Natural killer cell (primary cell): ENCODE measurements at regions not wholly inside any gene's neighbourhood (a gene's known extent, or its start where the extent isn't known, plus 50 kb on each side); places are given as distances from the start of the nearest gene placed in this dataset.

Experiments used
- ATAC-seq, 3 donors: fragments of 150-1000 bp in 2 of 3; fragments of 200-7000 bp in 1 of 3; cut with Tn5 transposase; 1 replicate in 1 of 3; 2 replicates in 2 of 3; pipeline ENCODE4 v1.10.0; 2021; ENCODE audit warnings: mild to moderate bottlenecking in 2 of 3, moderate library complexity in 2 of 3
- DNase-seq, 2 donors: peaks; one replicate each; pipeline versions ENCODE4 v3.0.0 to v3.0.0-alpha.2; 2013 to 2021; ENCODE audit warnings: mixed read lengths in 1 of 2
- H3K27ac ChIP-seq: one replicate; pipeline ENCODE4 v1.5.1; 2013; ENCODE audit warnings: mild to moderate bottlenecking, low read length
- H3K27me3 ChIP-seq: one replicate; pipeline ENCODE4 v1.6.1; 2013; ENCODE audit warnings: low read length; ENCODE audit not compliant: control insufficient read depth, insufficient read depth
- H3K36me3 ChIP-seq: one replicate; pipeline ENCODE4 v1.6.1; 2013; ENCODE audit warnings: low read length; ENCODE audit not compliant: control insufficient read depth, insufficient read depth
- H3K4me1 ChIP-seq: one replicate; pipeline ENCODE4 v1.6.1; 2013; ENCODE audit warnings: low read length; ENCODE audit not compliant: control insufficient read depth, insufficient read depth
- H3K4me3 ChIP-seq: one replicate; pipeline ENCODE4 v1.5.1; 2013; ENCODE audit warnings: low read length
- H3K9me3 ChIP-seq: one replicate; pipeline ENCODE4 v1.6.1; 2013; ENCODE audit warnings: low read length; ENCODE audit not compliant: control insufficient read depth, insufficient read depth
- H3K27ac Mint-ChIP-seq, 2 donors: one replicate each; pipeline ENCODE4 v1.8.0; 2022; ENCODE audit warnings: mild to moderate bottlenecking in 2 of 2, mixed read lengths in 2 of 2, moderate library complexity in 1 of 2
- H3K27me3 Mint-ChIP-seq, 2 donors: one replicate each; pipeline ENCODE4 v1.8.0; 2022; ENCODE audit warnings: low read depth in 2 of 2, mixed read lengths in 2 of 2
- H3K36me3 Mint-ChIP-seq: one replicate; pipeline ENCODE4 v1.8.0; 2022; ENCODE audit warnings: mixed read lengths
- H3K4me1 Mint-ChIP-seq, 2 donors: one replicate each; pipeline ENCODE4 v1.8.0; 2022; ENCODE audit warnings: mixed read lengths in 2 of 2
- H3K4me3 Mint-ChIP-seq: one replicate; pipeline ENCODE4 v1.8.0; 2022; ENCODE audit warnings: mild to moderate bottlenecking, moderate library complexity, mixed read lengths
- H3K9me3 Mint-ChIP-seq, 2 donors: one replicate each; pipeline ENCODE4 v1.8.0; 2022; ENCODE audit warnings: mixed read lengths in 2 of 2
- WGBS: methylation state at CpG from one replicate; pipeline ENCODE4 v1.1.7; 2013; ENCODE audit warnings: missing lambda C conversion rate; ENCODE audit not compliant: insufficient coverage; 5-methylcytosine and 5-hydroxymethylcytosine counted together
- intact Hi-C: fragments of 100-400 bp; cut with micrococcal nuclease; formaldehyde crosslinking; loops from one replicate; pipeline ENCODE4 v1.14.2; 2022
- TF ChIP-seq, protein P1 (sequence below): fragments of 200-600 bp; IDR thresholded peaks from one replicate; pipeline ENCODE4 v1.8.0; 2022; ENCODE audit warnings: antibody characterized with exemption

DNA sequence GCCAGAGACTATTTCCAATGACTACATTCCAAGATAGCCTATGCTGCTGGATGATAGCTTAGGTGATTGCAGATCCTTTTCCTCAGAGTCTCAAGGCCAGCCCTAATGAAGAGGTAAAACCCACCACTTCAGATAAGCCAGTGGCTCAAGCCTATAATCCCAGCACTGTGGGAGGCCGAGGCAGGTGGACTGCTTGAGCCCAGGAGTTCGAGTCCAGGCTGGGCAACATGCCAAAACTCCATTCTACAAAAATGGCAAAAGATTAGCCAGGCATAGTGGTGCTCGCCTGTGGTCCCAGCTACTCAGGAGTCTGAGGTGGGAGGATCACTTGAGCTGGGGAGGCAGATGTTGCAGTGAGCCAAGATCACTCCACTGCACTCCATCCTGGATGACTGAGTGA, 495.3 kb downstream of the ZIC1 start:
- Mint-ChIP-seq H3K9me3 (peaks cover 2 to 9% of the 10 kb centered on the region in 2 donors), H3K27ac (no peak overlapping the region), H3K4me3 (no peak overlapping the region), H3K36me3 (no peaks in the 10 kb centered on the region), H3K4me1 (no peaks in the 10 kb centered on the region), H3K27me3 (no peaks in the 10 kb centered on the region)
- Histone ChIP-seq H3K9me3 (peaks cover 6% of the 10 kb centered on the region), H3K27ac (no peak overlapping the region), H3K36me3 (no peaks in the 10 kb centered on the region), H3K27me3 (no peaks in the 10 kb centered on the region), H3K4me1 (no peaks in the 10 kb centered on the region), H3K4me3 (no peak overlapping the region)
- intact Hi-C loops, result no loop called here
- 71% methylated on average over 3 of the region's 3 CpGs for WGBS
- TF ChIP-seq, protein P1, sequence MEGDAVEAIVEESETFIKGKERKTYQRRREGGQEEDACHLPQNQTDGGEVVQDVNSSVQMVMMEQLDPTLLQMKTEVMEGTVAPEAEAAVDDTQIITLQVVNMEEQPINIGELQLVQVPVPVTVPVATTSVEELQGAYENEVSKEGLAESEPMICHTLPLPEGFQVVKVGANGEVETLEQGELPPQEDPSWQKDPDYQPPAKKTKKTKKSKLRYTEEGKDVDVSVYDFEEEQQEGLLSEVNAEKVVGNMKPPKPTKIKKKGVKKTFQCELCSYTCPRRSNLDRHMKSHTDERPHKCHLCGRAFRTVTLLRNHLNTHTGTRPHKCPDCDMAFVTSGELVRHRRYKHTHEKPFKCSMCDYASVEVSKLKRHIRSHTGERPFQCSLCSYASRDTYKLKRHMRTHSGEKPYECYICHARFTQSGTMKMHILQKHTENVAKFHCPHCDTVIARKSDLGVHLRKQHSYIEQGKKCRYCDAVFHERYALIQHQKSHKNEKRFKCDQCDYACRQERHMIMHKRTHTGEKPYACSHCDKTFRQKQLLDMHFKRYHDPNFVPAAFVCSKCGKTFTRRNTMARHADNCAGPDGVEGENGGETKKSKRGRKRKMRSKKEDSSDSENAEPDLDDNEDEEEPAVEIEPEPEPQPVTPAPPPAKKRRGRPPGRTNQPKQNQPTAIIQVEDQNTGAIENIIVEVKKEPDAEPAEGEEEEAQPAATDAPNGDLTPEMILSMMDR, result no peak
- DNase-seq, result no peak
- no peak for ATAC-seq

DNA sequence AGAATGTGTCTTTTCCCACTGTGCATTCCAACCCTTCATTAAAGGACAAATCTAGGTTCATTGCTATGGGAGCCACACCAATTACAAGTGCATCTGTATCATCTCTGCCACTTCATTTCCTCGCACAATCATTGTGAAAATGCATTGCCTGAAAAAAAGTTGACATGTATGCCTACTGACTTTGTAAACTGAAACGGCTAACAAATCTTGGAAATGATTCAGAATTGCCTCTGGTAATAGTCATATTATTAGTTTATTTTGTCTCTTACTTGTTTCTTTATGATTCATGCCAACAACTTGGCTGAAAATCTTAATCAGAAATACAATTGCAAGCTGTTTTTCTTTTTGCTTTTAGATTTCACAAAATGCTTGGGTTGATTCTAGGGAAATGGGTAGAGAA, 497.1 kb downstream of the ZIC1 start:
- no peak for ATAC-seq
- Histone ChIP-seq H3K27me3 (no peaks in the 10 kb centered on the region), H3K9me3 (peaks cover 3% of the 10 kb centered on the region), H3K27ac (no peak overlapping the region), H3K4me1 (no peaks in the 10 kb centered on the region), H3K4me3 (no peak overlapping the region), H3K36me3 (no peaks in the 10 kb centered on the region)
- TF ChIP-seq, protein P1, result no peak
- no peaks in the 10 kb centered on the region for H3K4me1 Mint-ChIP-seq
- 86% methylated on average over 2 of the region's 2 CpGs for WGBS
- no peaks in the 10 kb centered on the region for H3K36me3 Mint-ChIP-seq
- H3K27ac Mint-ChIP-seq, result no peak overlapping the region
- intact Hi-C loops, result no loop called here
- DNase-seq, result no peak
- H3K4me3 Mint-ChIP-seq, result no peak overlapping the region
- H3K27me3 Mint-ChIP-seq, result no peaks in the 10 kb centered on the region
- peaks cover 6 to 9% of the 10 kb centered on the region in 2 donors for H3K9me3 Mint-ChIP-seq

DNA sequence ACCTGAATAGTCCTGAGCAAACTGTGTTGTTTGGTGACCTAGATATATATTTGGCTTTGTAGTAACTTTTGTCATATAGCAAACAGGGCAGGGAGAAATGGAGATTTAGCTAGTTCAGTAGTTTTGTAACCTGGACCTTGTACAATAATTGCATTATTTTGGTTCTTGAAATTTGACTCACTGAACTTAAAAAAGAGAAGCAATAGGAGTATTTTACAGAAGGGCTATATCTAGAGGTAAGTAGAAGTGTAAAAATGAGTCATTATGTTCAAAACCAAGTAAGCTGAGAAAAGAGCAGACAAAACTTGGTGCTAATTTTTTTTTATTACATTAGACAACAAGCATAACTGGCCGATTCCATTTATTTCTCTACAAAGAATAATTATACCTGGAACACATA, 505.4 kb downstream of the ZIC1 start:
- H3K4me1 ChIP-seq, result no peaks in the 10 kb centered on the region
- intact Hi-C loops, result no loop called here
- H3K27ac ChIP-seq, result no peak overlapping the region
- Mint-ChIP-seq H3K4me1 (no peaks in the 10 kb centered on the region), H3K4me3 (no peak overlapping the region), H3K27me3 (no peaks in the 10 kb centered on the region), H3K9me3 (peaks cover 9 to 17% of the 10 kb centered on the region in 2 donors), H3K27ac (no peak overlapping the region), H3K36me3 (no peaks in the 10 kb centered on the region)
- H3K4me3 ChIP-seq, result no peak overlapping the region
- DNase-seq (no peak), ATAC-seq (no peak)
- TF ChIP-seq, protein P1, result no peak
- no peaks in the 10 kb centered on the region for H3K36me3 ChIP-seq
- H3K27me3 ChIP-seq, result no peaks in the 10 kb centered on the region
- no peaks in the 10 kb centered on the region for H3K9me3 ChIP-seq
- WGBS, result 89% methylated on average over 1 of the region's 1 CpG

DNA sequence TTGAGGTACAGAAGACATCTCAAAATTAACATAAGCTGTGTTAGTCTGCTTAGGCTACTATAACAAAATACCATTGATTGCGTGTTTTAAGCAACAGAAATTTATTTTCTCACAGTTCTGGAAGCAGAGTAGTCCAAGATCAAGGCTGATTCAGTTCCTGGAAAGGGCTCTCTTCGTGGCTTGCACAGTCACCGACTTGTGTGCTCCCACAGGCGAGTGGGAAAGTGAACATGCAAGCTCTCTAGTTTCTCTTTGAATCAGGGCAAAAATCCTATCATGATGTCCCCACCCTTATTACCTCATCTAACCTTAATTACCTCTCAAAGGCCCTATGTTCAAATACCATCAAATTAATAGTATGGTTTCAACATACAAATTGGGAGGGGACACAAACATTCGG, 505.9 kb downstream of the ZIC1 start:
- DNase-seq (no peak), ATAC-seq (no peak)
- H3K9me3 Mint-ChIP-seq, result peaks cover 9 to 17% of the 10 kb centered on the region in 2 donors
- Histone ChIP-seq H3K4me3 (no peak overlapping the region), H3K36me3 (no peaks in the 10 kb centered on the region), H3K27ac (no peak overlapping the region), H3K27me3 (no peaks in the 10 kb centered on the region), H3K4me1 (no peaks in the 10 kb centered on the region), H3K9me3 (no peaks in the 10 kb centered on the region)
- H3K4me1 Mint-ChIP-seq, result no peaks in the 10 kb centered on the region
- intact Hi-C loops, result no loop called here
- no peak overlapping the region for H3K4me3 Mint-ChIP-seq
- H3K27me3 Mint-ChIP-seq, result no peaks in the 10 kb centered on the region
- 53% methylated on average over 5 of the region's 5 CpGs for WGBS
- TF ChIP-seq, protein P1, result no peak
- H3K27ac Mint-ChIP-seq, result no peak overlapping the region
- no peaks in the 10 kb centered on the region for H3K36me3 Mint-ChIP-seq
